Uterus (tissue), 2 donors: ENCODE measurements at regions not wholly inside any gene's neighbourhood (a gene's known extent, or its start where the extent isn't known, plus 50 kb on each side); places are given as distances from the start of the nearest gene placed in this dataset.

ENCODE experiments used
- POLR2A ChIP-seq, 2 donors: fragments of 450-650 bp; IDR thresholded peaks; one replicate each; pipeline ENCODE4 v1.6.1; 2016; ENCODE audit warnings: antibody characterized with exemption in 2 of 2, mild to moderate bottlenecking in 1 of 2, moderate library complexity in 1 of 2
- TF ChIP-seq, protein P1 (sequence below), 4 experiments: fragments of 200-600 bp in 2 of 4; fragments of 450-650 bp in 2 of 4; sonication (generic) in 2 of 4; IDR thresholded peaks; one replicate each; pipeline ENCODE4 v1.5.1; 2016 to 2019; ENCODE audit warnings: antibody characterized with exemption in 4 of 4, mild to moderate bottlenecking in 2 of 4, moderate library complexity in 1 of 4

DNA sequence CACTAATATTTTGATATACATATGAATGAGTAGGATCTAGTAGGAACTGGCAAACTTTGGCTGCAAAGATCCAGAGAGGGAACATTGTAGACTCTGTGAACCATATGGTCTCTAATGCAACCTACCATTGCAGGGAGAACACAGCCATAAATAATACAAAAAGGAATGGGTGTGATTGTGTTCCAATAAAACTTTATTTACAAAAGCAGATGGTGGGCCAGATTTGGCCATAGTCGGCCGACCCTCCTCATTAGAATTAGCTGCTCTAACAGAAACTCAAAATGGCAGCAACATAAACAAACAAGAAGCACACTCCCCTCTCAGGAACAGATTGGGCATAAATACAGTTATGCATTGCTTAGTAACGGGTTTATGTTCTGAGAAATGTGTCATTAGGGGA lies 198.1 kb upstream of the RBPJ start:
- TF ChIP-seq, protein P1, sequence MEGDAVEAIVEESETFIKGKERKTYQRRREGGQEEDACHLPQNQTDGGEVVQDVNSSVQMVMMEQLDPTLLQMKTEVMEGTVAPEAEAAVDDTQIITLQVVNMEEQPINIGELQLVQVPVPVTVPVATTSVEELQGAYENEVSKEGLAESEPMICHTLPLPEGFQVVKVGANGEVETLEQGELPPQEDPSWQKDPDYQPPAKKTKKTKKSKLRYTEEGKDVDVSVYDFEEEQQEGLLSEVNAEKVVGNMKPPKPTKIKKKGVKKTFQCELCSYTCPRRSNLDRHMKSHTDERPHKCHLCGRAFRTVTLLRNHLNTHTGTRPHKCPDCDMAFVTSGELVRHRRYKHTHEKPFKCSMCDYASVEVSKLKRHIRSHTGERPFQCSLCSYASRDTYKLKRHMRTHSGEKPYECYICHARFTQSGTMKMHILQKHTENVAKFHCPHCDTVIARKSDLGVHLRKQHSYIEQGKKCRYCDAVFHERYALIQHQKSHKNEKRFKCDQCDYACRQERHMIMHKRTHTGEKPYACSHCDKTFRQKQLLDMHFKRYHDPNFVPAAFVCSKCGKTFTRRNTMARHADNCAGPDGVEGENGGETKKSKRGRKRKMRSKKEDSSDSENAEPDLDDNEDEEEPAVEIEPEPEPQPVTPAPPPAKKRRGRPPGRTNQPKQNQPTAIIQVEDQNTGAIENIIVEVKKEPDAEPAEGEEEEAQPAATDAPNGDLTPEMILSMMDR (IDR thresholded peaks at IDR 0.05), result no peak
- TF ChIP-seq POLR2A (IDR thresholded peaks at IDR 0.05), result no peak
